IMR-90 (cell line): ENCODE measurements at regions not wholly inside any gene's neighbourhood (a gene's known extent, or its start where the extent isn't known, plus 50 kb on each side); places are given as distances from the start of the nearest gene placed in this dataset.

Experiments
- ATAC-seq: fragments of 200-7000 bp; cut with Tn5 transposase; 2 replicates; pipeline ENCODE4 v1.9.1; 2020; ENCODE audit warnings: low read depth, mild to moderate bottlenecking, moderate library complexity
- BruUV-seq: library from RNA; stranded (reverse); fragments of 400-500 nt; replicated peaks from 2 replicates; lab custom pipeline; 2021; lab: Mats Ljungman, UMichigan
- CTCF ChIA-PET: fragments of 300-600 bp; formaldehyde crosslinking; extraction: SDS; loops from one replicate; lab custom pipeline; 2021; ENCODE audit warnings: antibody characterized with exemption; lab: Yijun Ruan, JAX
- POLR2A ChIA-PET: fragments of 300-600 bp; sonication (Branson Sonifier 250); formaldehyde crosslinking; loops from one replicate; lab custom pipeline; 2022; ENCODE audit warnings: antibody characterized with exemption; ENCODE audit not compliant: unreplicated experiment; lab: Charles Lee
- DNase-seq: peaks from one replicate; pipeline ENCODE4 v3.0.0; 2013
- H2AFZ ChIP-seq: replicated peaks from 2 replicates; pipeline ENCODE3; 2013; ENCODE audit warnings: low read length, mild to moderate bottlenecking; ENCODE audit not compliant: poor library complexity
- H2AK5ac ChIP-seq: 2 replicates; pipeline ENCODE4 v1.6.1; 2013; ENCODE audit warnings: low read depth, low read length, inconsistent platforms
- H2AK9ac ChIP-seq: replicated peaks from 2 replicates; pipeline ENCODE3; 2013; ENCODE audit warnings: mild to moderate bottlenecking, low read depth, low read length, moderate library complexity; ENCODE audit not compliant: poor library complexity
- H2BK120ac ChIP-seq: 2 replicates; pipeline ENCODE4 v1.6.1; 2013; ENCODE audit warnings: low read depth, low read length, inconsistent platforms
- H2BK15ac ChIP-seq: 3 replicates; pipeline ENCODE4 v1.6.1; 2013; ENCODE audit warnings: low read depth, low read length, inconsistent platforms
- H2BK20ac ChIP-seq: 2 replicates; pipeline ENCODE4 v1.6.1; 2013; ENCODE audit warnings: low read depth, mild to moderate bottlenecking, inconsistent platforms, low read length, moderate library complexity
- H2BK5ac ChIP-seq: 2 replicates; pipeline ENCODE4 v1.6.1; 2013; ENCODE audit warnings: mild to moderate bottlenecking, low read depth, low read length, inconsistent platforms; ENCODE audit not compliant: poor library complexity, severe bottlenecking
- H3K14ac ChIP-seq: replicated peaks from 2 replicates; pipeline ENCODE4 v1.6.1; 2013; ENCODE audit warnings: low read depth, low read length, inconsistent platforms
- H3K18ac ChIP-seq: 2 replicates; pipeline ENCODE4 v1.6.1; 2013; ENCODE audit warnings: low read depth, low read length, control low read depth
- H3K23ac ChIP-seq: 2 replicates; pipeline ENCODE4 v1.6.1; 2013; ENCODE audit warnings: low read depth, low read length, inconsistent platforms
- H3K27ac ChIP-seq: 2 replicates; pipeline ENCODE4 v1.5.1; 2013; ENCODE audit warnings: mild to moderate bottlenecking, control low read depth, low read length; ENCODE audit not compliant: insufficient read depth
- H3K27me3 ChIP-seq: 2 replicates; pipeline ENCODE4 v1.6.1; 2013; ENCODE audit warnings: low read length; ENCODE audit not compliant: control insufficient read depth, insufficient read depth
- H3K36me3 ChIP-seq: 2 replicates; pipeline ENCODE4 v1.6.1; 2013; ENCODE audit warnings: low read length, mixed read lengths; ENCODE audit not compliant: control insufficient read depth, insufficient read depth
- H3K4ac ChIP-seq: 2 replicates; pipeline ENCODE4 v1.6.1; 2013; ENCODE audit warnings: low read depth, low read length, inconsistent platforms
- H3K4me1 ChIP-seq: 2 replicates; pipeline ENCODE4 v1.6.1; 2013; ENCODE audit warnings: low read length, mixed read lengths; ENCODE audit not compliant: control insufficient read depth, insufficient read depth
- H3K4me2 ChIP-seq: 2 replicates; pipeline ENCODE4 v1.6.1; 2013; ENCODE audit warnings: low read depth, mild to moderate bottlenecking, control low read depth, low read length, moderate library complexity
- H3K4me3 ChIP-seq: 2 replicates; pipeline ENCODE4 v1.5.1; 2013; ENCODE audit warnings: low read depth, mild to moderate bottlenecking, control low read depth, low read length, moderate library complexity; ENCODE audit not compliant: insufficient read depth
- H3K56ac ChIP-seq: 2 replicates; pipeline ENCODE4 v1.6.1; 2013; ENCODE audit warnings: low read length, inconsistent platforms; ENCODE audit not compliant: insufficient read depth; ENCODE audit errors: extremely low read depth
- H3K79me1 ChIP-seq, 2 experiments: 2 replicates each; pipeline ENCODE4 v1.6.1; 2013; ENCODE audit warnings: low read length in 2 of 2, inconsistent platforms in 1 of 2, low read depth in 1 of 2
- H3K9ac ChIP-seq: 2 replicates; pipeline ENCODE4 v1.6.1; 2013; ENCODE audit warnings: low read depth, low read length, control low read depth
- H3K9me1 ChIP-seq: 2 replicates; pipeline ENCODE4 v1.6.1; 2013; ENCODE audit warnings: low read length, inconsistent platforms; ENCODE audit not compliant: insufficient read depth
- H3K9me3 ChIP-seq: 2 replicates; pipeline ENCODE4 v1.6.1; 2013; ENCODE audit warnings: low read length; ENCODE audit not compliant: control insufficient read depth, insufficient read depth
- H4K20me1 ChIP-seq: 2 replicates; pipeline ENCODE4 v1.6.1; 2013; ENCODE audit warnings: low read length, inconsistent platforms; ENCODE audit not compliant: insufficient read depth
- H4K5ac ChIP-seq: 2 replicates; pipeline ENCODE4 v1.6.1; 2013; ENCODE audit warnings: mild to moderate bottlenecking, low read depth, low read length, control low read depth
- H4K8ac ChIP-seq, 2 experiments: 2 replicates each; pipeline ENCODE4 v1.6.1; 2013; ENCODE audit warnings: low read depth in 2 of 2, low read length in 2 of 2, control low read depth in 1 of 2, inconsistent platforms in 1 of 2
- H4K91ac ChIP-seq: 2 replicates; pipeline ENCODE4 v1.6.1; 2013; ENCODE audit warnings: low read depth, low read length, inconsistent platforms; ENCODE audit not compliant: insufficient read depth
- BHLHE40 ChIP-seq: fragments of 150-350 bp; IDR thresholded peaks from 2 replicates; pipeline ENCODE4 v1.6.1; 2016; ENCODE audit warnings: mild to moderate bottlenecking, low read depth, low read length
- CEBPB ChIP-seq: IDR thresholded peaks from 2 replicates; pipeline ENCODE4 v1.6.1; 2012; ENCODE audit warnings: low read depth, low read length, improper control_type of control experiment
- CHD1 ChIP-seq: IDR thresholded peaks from 2 replicates; pipeline ENCODE4 v1.6.1; 2012; ENCODE audit warnings: low read depth, low read length, improper control_type of control experiment
- FOS ChIP-seq: fragments of 150-350 bp; IDR thresholded peaks from 2 replicates; pipeline ENCODE4 v1.6.1; 2016; ENCODE audit warnings: low read depth, low read length
- MAFK ChIP-seq: IDR thresholded peaks from 2 replicates; pipeline ENCODE4 v1.6.1; 2012; ENCODE audit warnings: low read depth, low read length, improper control_type of control experiment
- MAZ ChIP-seq: IDR thresholded peaks from 2 replicates; pipeline ENCODE4 v1.6.1; 2012; ENCODE audit warnings: low read depth, mild to moderate bottlenecking, low read length, improper control_type of control experiment, moderate library complexity, borderline replicate concordance
- MXI1 ChIP-seq: IDR thresholded peaks from 2 replicates; pipeline ENCODE4 v1.6.1; 2012; ENCODE audit warnings: low read depth, mild to moderate bottlenecking, low read length, moderate library complexity, borderline replicate concordance
- NFE2L2 ChIP-seq: fragments of 150-350 bp; IDR thresholded peaks from 2 replicates; pipeline ENCODE4 v1.6.1; 2016; ENCODE audit warnings: low read depth, mild to moderate bottlenecking, low read length
- POLR2A ChIP-seq: IDR thresholded peaks from 2 replicates; pipeline ENCODE4 v1.6.1; 2012; ENCODE audit warnings: mild to moderate bottlenecking, low read depth, low read length
- RAD21 ChIP-seq: IDR thresholded peaks from 2 replicates; pipeline ENCODE4 v1.6.1; 2012; ENCODE audit warnings: low read length, improper control_type of control experiment
- RCOR1 ChIP-seq: IDR thresholded peaks from 2 replicates; pipeline ENCODE4 v1.6.1; 2012; ENCODE audit warnings: mild to moderate bottlenecking, low read length, improper control_type of control experiment; ENCODE audit not compliant: insufficient replicate concordance
- RFX5 ChIP-seq: IDR thresholded peaks from 2 replicates; pipeline ENCODE4 v1.8.0; 2012; ENCODE audit warnings: low read depth, mild to moderate bottlenecking, low read length, moderate library complexity
- SMC3 ChIP-seq: fragments of 150-350 bp; IDR thresholded peaks from 2 replicates; pipeline ENCODE4 v1.6.1; 2016; ENCODE audit warnings: low read depth, mild to moderate bottlenecking, antibody characterized with exemption, low read length, moderate library complexity
- WGBS, 2 experiments: methylation state at CpG; one replicate each; pipeline versions ENCODE4 v1.1.5 to v1.1.7; 2013; ENCODE audit warnings: missing lambda C conversion rate in 2 of 2; ENCODE audit not compliant: insufficient read length in 1 of 2; ENCODE audit errors: extremely low coverage in 2 of 2; 5-methylcytosine and 5-hydroxymethylcytosine counted together
- dilution Hi-C: fragments of 300-500 bp; cut with HindIII; formaldehyde crosslinking; loops from one replicate; pipeline ENCODE4 v1.14.3; 2018; ENCODE audit warnings: low sequenced_read_pairs; ENCODE audit not compliant: unreplicated experiment
- in situ Hi-C: fragments of 300-500 bp; cut with MboI; formaldehyde crosslinking; loops from 3 replicates; pipeline ENCODE4 v1.14.3; 2019; ENCODE audit warnings: low sequenced_read_pairs, inconsistent platforms, mixed read lengths
- intact Hi-C: fragments of 100-400 bp; cut with micrococcal nuclease; formaldehyde crosslinking; loops from 2 replicates; pipeline ENCODE4 v1.10.0; 2022
- TF ChIP-seq, protein P1 (sequence below): fragments of 150-350 bp; IDR thresholded peaks from 2 replicates; pipeline ENCODE4 v1.6.1; 2017; ENCODE audit warnings: mild to moderate bottlenecking, antibody characterized with exemption, low read length, low read depth
- TF ChIP-seq, protein P2 (sequence below): fragments of 150-350 bp; IDR thresholded peaks from 2 replicates; pipeline ENCODE4 v1.6.1; 2016; ENCODE audit warnings: low read depth, mild to moderate bottlenecking, low read length, moderate library complexity, borderline replicate concordance
- TF ChIP-seq, protein P3 (sequence below): conservative IDR thresholded peaks from 2 replicates; pipeline ENCODE4 v1.5.1; 2012; ENCODE audit warnings: mild to moderate bottlenecking, low read depth, low read length, improper control_type of control experiment

DNA sequence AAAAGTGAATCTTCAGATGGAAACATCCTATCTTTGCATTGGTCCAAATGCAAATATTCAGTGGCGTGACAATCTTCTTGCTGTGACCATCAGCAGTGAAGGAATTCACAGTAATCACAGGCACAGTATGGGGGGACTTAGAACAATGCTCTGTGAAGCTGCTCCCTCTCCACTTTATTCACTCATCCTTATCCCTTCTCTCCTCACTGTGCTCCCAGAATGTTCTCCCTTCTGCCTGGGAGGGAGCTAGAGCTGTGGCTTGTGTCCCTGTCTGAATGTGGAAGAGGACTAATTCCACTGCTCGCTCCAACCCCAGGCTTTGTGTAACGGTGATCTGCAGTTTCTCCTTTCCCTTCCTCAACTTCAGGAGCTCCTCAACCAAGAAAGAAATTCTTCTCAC is 243.7 kb downstream of the ALDH8A1 start:
- POLR2A ChIA-PET: no interaction called here
- peak; percentile 42 for ATAC-seq

More for the DNA sequence above, 243.7 kb downstream of the ALDH8A1 start:
- peak overlapping the region; percentile 43; the same call in 2 of the 3 replicates for H2BK15ac ChIP-seq
- H3K4me1 ChIP-seq: peaks cover 12% of the 10 kb centered on the region
- in situ Hi-C loops: no loop called here
- no peaks in the 10 kb centered on the region for H3K36me3 ChIP-seq
- no CpG with 5 or more reads among the region's 3 CpGs for WGBS, 2 experiments
- no peaks in the 10 kb centered on the region for H3K79me1 ChIP-seq
- H3K27ac ChIP-seq: peak overlapping the region; percentile 56; the same call in 1 of the 2 replicates
- H2BK120ac ChIP-seq: peak overlapping the region; percentile 79
- peak overlapping the region; percentile 21 for H3K9ac ChIP-seq
- H4K20me1 ChIP-seq: no peaks in the 10 kb centered on the region
- no peaks in the 10 kb centered on the region for H3K27me3 ChIP-seq
- H3K4me3 ChIP-seq: no peak overlapping the region
- peak overlapping the region; percentile 23 for H3K18ac ChIP-seq
- H2BK5ac ChIP-seq: peak overlapping the region; percentile 2
- H3K14ac ChIP-seq: peak overlapping the region; percentile 48
- no peak overlapping the region for H3K4me2 ChIP-seq
- H3K9me1 ChIP-seq: 0 out of 2 replicates have a peak, but pooled peaks cover 4% of the 10 kb centered on the region
- DNase-seq: no peak
- peak overlapping the region; percentile 88 for H4K91ac ChIP-seq
- H3K23ac ChIP-seq: peak overlapping the region; percentile 85
- H4K8ac ChIP-seq: peak overlapping the region; percentile 52 to 68; a peak in 3 of 4 replicates
- peak overlapping the region; percentile 94 for H2BK20ac ChIP-seq
- BruUV-seq: no TSS peak
- peak overlapping the region; percentile 66 for H2AK5ac ChIP-seq
- TF ChIP-seq RFX5 (no peak), POLR2A (no peak), MXI1 (no peak), CEBPB (no peak), SMC3 (no peak), BHLHE40 (no peak), NFE2L2 (no peak), FOS (no peak), RCOR1 (no peak), RAD21 (no peak), MAZ (no peak), CHD1 (no peak), MAFK (no peak)
- TF ChIP-seq, protein P1, sequence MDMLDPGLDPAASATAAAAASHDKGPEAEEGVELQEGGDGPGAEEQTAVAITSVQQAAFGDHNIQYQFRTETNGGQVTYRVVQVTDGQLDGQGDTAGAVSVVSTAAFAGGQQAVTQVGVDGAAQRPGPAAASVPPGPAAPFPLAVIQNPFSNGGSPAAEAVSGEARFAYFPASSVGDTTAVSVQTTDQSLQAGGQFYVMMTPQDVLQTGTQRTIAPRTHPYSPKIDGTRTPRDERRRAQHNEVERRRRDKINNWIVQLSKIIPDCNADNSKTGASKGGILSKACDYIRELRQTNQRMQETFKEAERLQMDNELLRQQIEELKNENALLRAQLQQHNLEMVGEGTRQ: no peak
- TF ChIP-seq, protein P2, sequence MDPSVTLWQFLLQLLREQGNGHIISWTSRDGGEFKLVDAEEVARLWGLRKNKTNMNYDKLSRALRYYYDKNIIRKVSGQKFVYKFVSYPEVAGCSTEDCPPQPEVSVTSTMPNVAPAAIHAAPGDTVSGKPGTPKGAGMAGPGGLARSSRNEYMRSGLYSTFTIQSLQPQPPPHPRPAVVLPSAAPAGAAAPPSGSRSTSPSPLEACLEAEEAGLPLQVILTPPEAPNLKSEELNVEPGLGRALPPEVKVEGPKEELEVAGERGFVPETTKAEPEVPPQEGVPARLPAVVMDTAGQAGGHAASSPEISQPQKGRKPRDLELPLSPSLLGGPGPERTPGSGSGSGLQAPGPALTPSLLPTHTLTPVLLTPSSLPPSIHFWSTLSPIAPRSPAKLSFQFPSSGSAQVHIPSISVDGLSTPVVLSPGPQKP: no peak
- TF ChIP-seq, protein P3, sequence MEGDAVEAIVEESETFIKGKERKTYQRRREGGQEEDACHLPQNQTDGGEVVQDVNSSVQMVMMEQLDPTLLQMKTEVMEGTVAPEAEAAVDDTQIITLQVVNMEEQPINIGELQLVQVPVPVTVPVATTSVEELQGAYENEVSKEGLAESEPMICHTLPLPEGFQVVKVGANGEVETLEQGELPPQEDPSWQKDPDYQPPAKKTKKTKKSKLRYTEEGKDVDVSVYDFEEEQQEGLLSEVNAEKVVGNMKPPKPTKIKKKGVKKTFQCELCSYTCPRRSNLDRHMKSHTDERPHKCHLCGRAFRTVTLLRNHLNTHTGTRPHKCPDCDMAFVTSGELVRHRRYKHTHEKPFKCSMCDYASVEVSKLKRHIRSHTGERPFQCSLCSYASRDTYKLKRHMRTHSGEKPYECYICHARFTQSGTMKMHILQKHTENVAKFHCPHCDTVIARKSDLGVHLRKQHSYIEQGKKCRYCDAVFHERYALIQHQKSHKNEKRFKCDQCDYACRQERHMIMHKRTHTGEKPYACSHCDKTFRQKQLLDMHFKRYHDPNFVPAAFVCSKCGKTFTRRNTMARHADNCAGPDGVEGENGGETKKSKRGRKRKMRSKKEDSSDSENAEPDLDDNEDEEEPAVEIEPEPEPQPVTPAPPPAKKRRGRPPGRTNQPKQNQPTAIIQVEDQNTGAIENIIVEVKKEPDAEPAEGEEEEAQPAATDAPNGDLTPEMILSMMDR: no peak
- peak overlapping the region; percentile 84 for H3K4ac ChIP-seq
- no peaks in the 10 kb centered on the region for H3K9me3 ChIP-seq
- H3K56ac ChIP-seq: peak overlapping the region; percentile 5; the same call in 1 of the 2 replicates
- peak overlapping the region; percentile 21 for H4K5ac ChIP-seq
- intact Hi-C loops: no loop called here
- H2AK9ac ChIP-seq: no peak overlapping the region
- CTCF ChIA-PET: interaction anchor here (0.9 to 1.2 kb wide), 3 partner anchors 15 to 269 kb away, joined by 3 read pairs; no protein-coding TSS in a partner anchor
- no peak overlapping the region for H2AFZ ChIP-seq
- dilution Hi-C loops: no loop called here
